HEK293 (cell line): ENCODE measurements at regions not wholly inside any gene's neighbourhood (a gene's known extent, or its start where the extent isn't known, plus 50 kb on each side); places are given as distances from the start of the nearest gene placed in this dataset.

Experiments used
- CTCF ChIA-PET: fragments of 350-600 bp; formaldehyde crosslinking; extraction: SDS; loops from one replicate; lab custom pipeline; 2021; ENCODE audit warnings: antibody characterized with exemption; lab: Yijun Ruan, JAX
- POLR2A ChIA-PET: fragments of 300-600 bp; formaldehyde crosslinking; extraction: SDS; loops from one replicate; lab custom pipeline; 2020; ENCODE audit warnings: antibody characterized with exemption, inconsistent platforms; lab: Yijun Ruan, JAX
- H3K27ac ChIP-seq: fragments of 200-500 bp; sonication (Bioruptor generic); 2 replicates; pipeline ENCODE4 v1.5.1; 2014; ENCODE audit warnings: low read depth, low read length, control low read depth, inconsistent platforms; ENCODE audit errors: extremely low read depth
- H3K36me3 ChIP-seq, 2 experiments: fragments of 200-500 bp in 1 of 2; sonication (Bioruptor generic) in 1 of 2; 1 replicate in 1 of 2; 2 replicates in 1 of 2; pipeline ENCODE4 v1.5.1; 2014 to 2017; ENCODE audit warnings: inconsistent platforms in 2 of 2, low read length in 2 of 2; ENCODE audit not compliant: control insufficient read depth in 2 of 2, insufficient read depth in 1 of 2
- H3K4me1 ChIP-seq: fragments of 200-500 bp; sonication (Bioruptor generic); 2 replicates; pipeline ENCODE4 v1.5.1; 2014; ENCODE audit warnings: mild to moderate bottlenecking, low read length, inconsistent platforms; ENCODE audit not compliant: control insufficient read depth, insufficient read depth
- H3K4me3 ChIP-seq: 2 replicates; pipeline ENCODE4 v1.5.1; 2011; ENCODE audit warnings: low read depth, mild to moderate bottlenecking, control low read depth, low read length, moderate library complexity
- H3K9me3 ChIP-seq: fragments of 200-500 bp; sonication (Bioruptor generic); 2 replicates; pipeline ENCODE4 v1.5.1; 2014; ENCODE audit warnings: low read depth, low read length, inconsistent platforms; ENCODE audit not compliant: control insufficient read depth, insufficient read depth
- AEBP2 ChIP-seq: fragments of 450-650 bp; formaldehyde crosslinking; IDR thresholded peaks from 2 replicates; pipeline ENCODE4 v1.5.1; 2016; ENCODE audit warnings: missing biosample characterization, missing genetic modification characterization, borderline replicate concordance
- FEZF1 ChIP-seq: fragments of 450-650 bp; formaldehyde crosslinking; IDR thresholded peaks from 2 replicates; pipeline ENCODE4 v1.5.1; 2016; ENCODE audit warnings: missing biosample characterization, missing genetic modification characterization
- PATZ1 ChIP-seq: fragments of 450-650 bp; formaldehyde crosslinking; IDR thresholded peaks from 2 replicates; pipeline ENCODE4 v1.5.1; 2016; ENCODE audit warnings: missing biosample characterization, missing genetic modification characterization
- TCF7L2 ChIP-seq: IDR thresholded peaks from 2 replicates; pipeline ENCODE4 v1.6.1; 2011; ENCODE audit warnings: low read depth, mild to moderate bottlenecking, inconsistent platforms, low read length, moderate library complexity, borderline replicate concordance
- ZNF133 ChIP-seq: fragments of 450-650 bp; formaldehyde crosslinking; IDR thresholded peaks from 2 replicates; pipeline ENCODE4 v1.5.1; 2016; ENCODE audit warnings: missing biosample characterization, missing genetic modification characterization
- ZNF221 ChIP-seq: fragments of 450-650 bp; formaldehyde crosslinking; IDR thresholded peaks from 2 replicates; pipeline ENCODE4 v1.5.1; 2017; ENCODE audit warnings: missing biosample characterization, missing genetic modification characterization, borderline replicate concordance
- ZNF394 ChIP-seq: fragments of 450-650 bp; formaldehyde crosslinking; IDR thresholded peaks from 2 replicates; pipeline ENCODE4 v1.5.1; 2016; ENCODE audit warnings: missing biosample characterization, missing genetic modification characterization, mild to moderate bottlenecking, moderate library complexity, borderline replicate concordance
- ZNF529 ChIP-seq: fragments of 450-650 bp; formaldehyde crosslinking; IDR thresholded peaks from 2 replicates; pipeline ENCODE4 v1.5.1; 2017; ENCODE audit warnings: missing genetic modification characterization, missing biosample characterization; ENCODE audit not compliant: insufficient replicate concordance
- ZNF658 ChIP-seq: fragments of 450-650 bp; formaldehyde crosslinking; IDR thresholded peaks from 2 replicates; pipeline ENCODE4; 2016; ENCODE audit warnings: missing biosample characterization, missing genetic modification characterization
- TF ChIP-seq, protein P1 (sequence below): fragments of 450-650 bp; formaldehyde crosslinking; IDR thresholded peaks from 2 replicates; pipeline ENCODE4 v1.5.1; 2016; ENCODE audit warnings: missing biosample characterization, missing genetic modification characterization
- TF ChIP-seq, protein P2 (sequence below): fragments of 450-650 bp; formaldehyde crosslinking; IDR thresholded peaks from 2 replicates; pipeline ENCODE4 v1.5.1; 2017; ENCODE audit warnings: missing biosample characterization, mild to moderate bottlenecking, missing genetic modification characterization, moderate library complexity

DNA sequence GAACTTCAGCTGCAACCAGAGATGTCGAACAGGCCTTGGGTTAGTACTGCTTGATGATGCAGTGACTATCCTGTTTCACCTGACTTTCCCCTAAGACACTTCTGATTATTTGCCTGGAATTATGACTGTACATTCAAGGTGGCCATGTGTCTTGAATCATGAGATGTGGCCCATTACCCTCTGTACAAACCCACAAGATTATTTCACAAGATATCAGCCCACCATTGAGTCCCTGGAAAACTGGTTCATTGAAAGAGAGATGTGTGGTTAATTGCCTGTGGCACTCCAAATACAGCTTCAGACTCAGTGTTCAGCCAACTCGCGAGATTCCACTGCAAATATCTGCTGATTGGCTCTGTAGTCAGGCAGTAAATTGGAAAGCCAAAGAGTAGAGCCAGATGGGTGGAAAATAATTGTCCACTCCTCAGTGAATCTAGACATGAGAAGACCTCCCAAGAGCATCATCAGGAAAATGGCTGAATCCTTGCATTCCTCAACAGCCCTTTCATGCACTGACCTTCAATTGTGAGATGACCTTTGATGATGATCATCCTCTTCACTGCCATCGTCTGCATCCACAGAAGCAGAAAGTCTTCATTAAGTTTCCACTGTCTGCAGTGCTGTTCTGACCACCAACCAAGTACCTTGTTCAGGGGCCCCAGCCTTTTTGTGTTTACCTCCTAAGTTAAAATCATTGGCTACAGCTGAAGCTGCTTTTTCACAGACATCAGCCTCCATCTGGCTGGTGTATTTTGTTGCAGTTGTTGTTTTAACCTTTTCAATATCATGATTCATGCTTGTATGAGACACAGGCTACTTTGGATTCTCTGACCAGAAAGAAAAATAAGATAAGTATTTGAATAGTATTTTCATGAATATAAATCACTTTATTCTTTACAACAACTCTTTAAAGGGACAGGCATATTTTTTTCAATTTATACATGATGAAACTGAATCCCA, 75.2 kb downstream of the ESM1 start:
- Histone ChIP-seq H3K27ac (no peak overlapping the region), H3K4me1 (no peaks in the 10 kb centered on the region), H3K4me3 (no peak overlapping the region), H3K36me3 (no peaks in the 10 kb centered on the region), H3K9me3 (no peaks in the 10 kb centered on the region)
- ChIA-PET CTCF (interaction anchor here (0.6 to 4.7 kb wide), 5 partner anchors 49 to 599 kb away, joined by 3 to 56 read pairs (median 18); partner anchors contain the start of gene GPX8), POLR2A (no interaction called here)
- no peak for TF ChIP-seq ZNF658
- no peak for TF ChIP-seq ZNF133 (tag by site-specific recombination)
- TF ChIP-seq AEBP2 (tag by site-specific recombination): no peak
- TF ChIP-seq ZNF394: no peak
- TF ChIP-seq FEZF1 (tag by site-specific recombination): no peak
- TF ChIP-seq, protein P1, sequence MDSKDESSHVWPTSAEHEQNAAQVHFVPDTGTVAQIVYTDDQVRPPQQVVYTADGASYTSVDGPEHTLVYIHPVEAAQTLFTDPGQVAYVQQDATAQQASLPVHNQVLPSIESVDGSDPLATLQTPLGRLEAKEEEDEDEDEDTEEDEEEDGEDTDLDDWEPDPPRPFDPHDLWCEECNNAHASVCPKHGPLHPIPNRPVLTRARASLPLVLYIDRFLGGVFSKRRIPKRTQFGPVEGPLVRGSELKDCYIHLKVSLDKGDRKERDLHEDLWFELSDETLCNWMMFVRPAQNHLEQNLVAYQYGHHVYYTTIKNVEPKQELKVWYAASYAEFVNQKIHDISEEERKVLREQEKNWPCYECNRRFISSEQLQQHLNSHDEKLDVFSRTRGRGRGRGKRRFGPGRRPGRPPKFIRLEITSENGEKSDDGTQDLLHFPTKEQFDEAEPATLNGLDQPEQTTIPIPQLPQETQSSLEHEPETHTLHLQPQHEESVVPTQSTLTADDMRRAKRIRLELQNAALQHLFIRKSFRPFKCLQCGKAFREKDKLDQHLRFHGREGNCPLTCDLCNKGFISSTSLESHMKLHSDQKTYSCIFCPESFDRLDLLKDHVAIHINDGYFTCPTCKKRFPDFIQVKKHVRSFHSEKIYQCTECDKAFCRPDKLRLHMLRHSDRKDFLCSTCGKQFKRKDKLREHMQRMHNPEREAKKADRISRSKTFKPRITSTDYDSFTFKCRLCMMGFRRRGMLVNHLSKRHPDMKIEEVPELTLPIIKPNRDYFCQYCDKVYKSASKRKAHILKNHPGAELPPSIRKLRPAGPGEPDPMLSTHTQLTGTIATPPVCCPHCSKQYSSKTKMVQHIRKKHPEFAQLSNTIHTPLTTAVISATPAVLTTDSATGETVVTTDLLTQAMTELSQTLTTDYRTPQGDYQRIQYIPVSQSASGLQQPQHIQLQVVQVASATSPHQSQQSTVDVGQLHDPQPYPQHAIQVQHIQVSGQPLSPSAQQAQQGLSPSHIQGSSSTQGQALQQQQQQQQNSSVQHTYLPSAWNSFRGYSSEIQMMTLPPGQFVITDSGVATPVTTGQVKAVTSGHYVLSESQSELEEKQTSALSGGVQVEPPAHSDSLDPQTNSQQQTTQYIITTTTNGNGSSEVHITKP: peak; percentile 43; the same call in 1 of the 2 replicates
- TF ChIP-seq TCF7L2: no peak
- TF ChIP-seq, all 188 proteins: peak for 1

GRCh38 chr5:54908774-54909525, 76.4 kb downstream of the ESM1 start:
- TF ChIP-seq, protein P2, sequence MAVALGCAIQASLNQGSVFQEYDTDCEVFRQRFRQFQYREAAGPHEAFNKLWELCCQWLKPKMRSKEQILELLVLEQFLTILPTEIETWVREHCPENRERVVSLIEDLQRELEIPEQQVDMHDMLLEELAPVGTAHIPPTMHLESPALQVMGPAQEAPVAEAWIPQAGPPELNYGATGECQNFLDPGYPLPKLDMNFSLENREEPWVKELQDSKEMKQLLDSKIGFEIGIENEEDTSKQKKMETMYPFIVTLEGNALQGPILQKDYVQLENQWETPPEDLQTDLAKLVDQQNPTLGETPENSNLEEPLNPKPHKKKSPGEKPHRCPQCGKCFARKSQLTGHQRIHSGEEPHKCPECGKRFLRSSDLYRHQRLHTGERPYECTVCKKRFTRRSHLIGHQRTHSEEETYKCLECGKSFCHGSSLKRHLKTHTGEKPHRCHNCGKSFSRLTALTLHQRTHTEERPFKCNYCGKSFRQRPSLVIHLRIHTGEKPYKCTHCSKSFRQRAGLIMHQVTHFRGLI (tag by site-specific recombination): no peak
- TF ChIP-seq PATZ1 (tag by site-specific recombination) (no peak), ZNF221 (tag by site-specific recombination) (no peak), ZNF529 (no peak)
- TF ChIP-seq, all 188 proteins: peak for 0
- CTCF ChIA-PET: interaction anchor here (0.6 to 7.1 kb wide), 7 partner anchors 13 to 251 kb away, joined by 3 to 89 read pairs (median 4); partner anchors contain the start of gene GPX8

More at GRCh38 chr5:54908774-54909525, 76.4 kb downstream of the ESM1 start:
- H3K27ac ChIP-seq: no peak overlapping the region
- no peaks in the 10 kb centered on the region for H3K4me1 ChIP-seq
- no peaks in the 10 kb centered on the region for H3K36me3 ChIP-seq
- POLR2A ChIA-PET: no interaction called here
- no peak overlapping the region for H3K4me3 ChIP-seq
- H3K9me3 ChIP-seq: no peaks in the 10 kb centered on the region
